NB4 (cell line): ENCODE measurements at regions not wholly inside any gene's neighbourhood (a gene's known extent, or its start where the extent isn't known, plus 50 kb on each side); places are given as distances from the start of the nearest gene placed in this dataset.
A peak's percentile ranks its signal among the peaks of the same experiment; 100 is the strongest.
"Not testable (repeated sequence)": the region's sequence is repeated elsewhere in the genome, so short reads cannot be mapped to it uniquely, and the experiment has no call there.

Experiments used
- DNase-seq: peaks from one replicate; pipeline ENCODE4 v3.0.0; 2010; ENCODE audit warnings: low read depth
- H3K4me3 ChIP-seq: one replicate; pipeline ENCODE4 v1.5.1; 2011; ENCODE audit warnings: mild to moderate bottlenecking, low read depth, low read length, moderate library complexity
- MYC ChIP-seq: IDR thresholded peaks from 2 replicates; pipeline ENCODE4 v1.6.1; 2011; ENCODE audit warnings: low read depth, low read length
- POLR2A ChIP-seq: IDR thresholded peaks from 2 replicates; pipeline ENCODE4 v1.6.1; 2011; ENCODE audit warnings: mild to moderate bottlenecking; ENCODE audit not compliant: insufficient read length; ENCODE audit errors: extremely low read depth
- TF ChIP-seq, protein P1 (sequence below): IDR thresholded peaks from one replicate; pipeline ENCODE4 v1.5.1; 2012; ENCODE audit warnings: low read depth, low read length
- TF ChIP-seq, protein P2 (sequence below): IDR thresholded peaks from 2 replicates; pipeline ENCODE4 v1.6.1; 2011; ENCODE audit warnings: low read depth, low read length

DNA sequence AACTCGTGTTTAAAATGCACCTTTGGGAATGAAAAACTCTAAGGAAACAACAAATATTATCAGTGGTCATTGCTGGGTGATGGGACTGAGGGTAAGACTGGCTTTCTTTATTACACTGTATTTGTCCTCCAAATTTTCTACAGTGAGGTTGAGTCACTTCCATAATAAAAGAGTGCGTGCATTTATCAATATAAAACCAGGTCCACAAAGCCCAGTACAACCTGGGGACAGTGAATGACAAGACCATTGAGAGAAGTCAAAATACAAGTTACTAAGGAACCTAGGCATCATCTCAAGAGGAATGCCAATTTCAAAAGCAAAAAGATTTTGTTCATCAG, 76.4 kb downstream of the MAGED4 start:
- H3K4me3 ChIP-seq, result peak overlapping the region; percentile 36
- no peak for TF ChIP-seq MYC
- TF ChIP-seq, protein P1, sequence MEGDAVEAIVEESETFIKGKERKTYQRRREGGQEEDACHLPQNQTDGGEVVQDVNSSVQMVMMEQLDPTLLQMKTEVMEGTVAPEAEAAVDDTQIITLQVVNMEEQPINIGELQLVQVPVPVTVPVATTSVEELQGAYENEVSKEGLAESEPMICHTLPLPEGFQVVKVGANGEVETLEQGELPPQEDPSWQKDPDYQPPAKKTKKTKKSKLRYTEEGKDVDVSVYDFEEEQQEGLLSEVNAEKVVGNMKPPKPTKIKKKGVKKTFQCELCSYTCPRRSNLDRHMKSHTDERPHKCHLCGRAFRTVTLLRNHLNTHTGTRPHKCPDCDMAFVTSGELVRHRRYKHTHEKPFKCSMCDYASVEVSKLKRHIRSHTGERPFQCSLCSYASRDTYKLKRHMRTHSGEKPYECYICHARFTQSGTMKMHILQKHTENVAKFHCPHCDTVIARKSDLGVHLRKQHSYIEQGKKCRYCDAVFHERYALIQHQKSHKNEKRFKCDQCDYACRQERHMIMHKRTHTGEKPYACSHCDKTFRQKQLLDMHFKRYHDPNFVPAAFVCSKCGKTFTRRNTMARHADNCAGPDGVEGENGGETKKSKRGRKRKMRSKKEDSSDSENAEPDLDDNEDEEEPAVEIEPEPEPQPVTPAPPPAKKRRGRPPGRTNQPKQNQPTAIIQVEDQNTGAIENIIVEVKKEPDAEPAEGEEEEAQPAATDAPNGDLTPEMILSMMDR, result no peak
- no peak for TF ChIP-seq POLR2A
- TF ChIP-seq, protein P2, sequence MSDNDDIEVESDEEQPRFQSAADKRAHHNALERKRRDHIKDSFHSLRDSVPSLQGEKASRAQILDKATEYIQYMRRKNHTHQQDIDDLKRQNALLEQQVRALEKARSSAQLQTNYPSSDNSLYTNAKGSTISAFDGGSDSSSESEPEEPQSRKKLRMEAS, result no peak
- no peak for DNase-seq

DNA sequence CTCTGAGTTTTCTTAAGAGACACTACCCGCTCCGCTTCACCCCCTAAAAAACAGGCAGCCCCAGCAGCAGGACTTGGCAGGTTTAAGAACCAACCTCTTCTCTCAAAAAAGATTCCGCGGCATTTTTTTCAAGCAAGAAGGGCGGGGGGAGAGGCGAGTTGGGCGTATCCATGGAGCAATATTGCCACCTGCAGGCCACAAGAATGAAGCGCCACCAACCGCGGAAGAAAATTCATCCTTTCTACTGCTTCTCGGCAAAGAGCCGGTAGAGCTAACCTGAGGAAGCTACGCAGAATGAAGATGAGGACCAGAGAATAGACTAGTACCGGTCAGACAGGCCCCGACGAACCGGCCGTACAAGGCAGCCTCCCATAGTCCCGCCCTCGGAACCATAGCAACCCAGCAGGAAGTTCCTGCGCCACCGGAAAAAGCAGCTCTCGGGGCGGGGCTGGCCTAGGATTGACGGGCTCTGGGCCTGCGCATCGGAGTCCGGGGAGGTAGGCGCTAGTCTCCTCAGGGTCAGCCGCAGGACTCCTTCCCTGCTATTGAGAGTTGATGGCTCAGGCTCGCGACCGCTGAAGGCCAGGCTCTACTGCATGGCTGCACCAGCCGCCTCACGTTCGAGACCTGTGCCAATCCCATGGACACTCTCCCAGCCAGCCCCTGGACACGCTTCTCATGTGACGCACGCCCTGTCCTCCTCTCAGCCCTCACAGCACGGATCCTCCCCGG, 76.9 kb downstream of the MAGED4 start:
- DNase-seq, result peak; percentile 84
- TF ChIP-seq MYC, result no peak
- TF ChIP-seq, protein P2, result no peak
- TF ChIP-seq, protein P1, result peak; percentile 58
- TF ChIP-seq POLR2A, result no peak
- peak overlapping the region; percentile 73 for H3K4me3 ChIP-seq

DNA sequence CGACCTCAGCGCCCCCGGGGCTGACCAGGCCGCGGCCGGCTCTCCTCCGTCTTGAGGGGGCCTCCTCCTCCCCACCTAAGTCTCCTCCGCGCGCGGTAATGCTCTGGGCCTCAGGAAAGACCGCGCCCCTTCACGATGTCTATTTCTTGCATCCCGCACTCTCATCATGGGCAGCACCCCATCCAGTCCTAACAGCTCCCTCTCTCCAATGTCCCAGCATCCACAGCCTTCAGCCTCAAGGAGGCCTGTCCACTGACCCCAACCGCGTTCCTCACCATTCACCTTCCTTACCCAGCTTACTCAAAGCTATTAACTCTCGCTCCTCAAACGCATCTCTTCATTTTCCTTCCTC, 77.5 kb downstream of the MAGED4 start:
- H3K4me3 ChIP-seq, result peak overlapping the region; percentile 73
- DNase-seq, result no peak
- TF ChIP-seq POLR2A (no peak), MYC (no peak)
- TF ChIP-seq, protein P1, result no peak
- TF ChIP-seq, protein P2, result no peak

DNA sequence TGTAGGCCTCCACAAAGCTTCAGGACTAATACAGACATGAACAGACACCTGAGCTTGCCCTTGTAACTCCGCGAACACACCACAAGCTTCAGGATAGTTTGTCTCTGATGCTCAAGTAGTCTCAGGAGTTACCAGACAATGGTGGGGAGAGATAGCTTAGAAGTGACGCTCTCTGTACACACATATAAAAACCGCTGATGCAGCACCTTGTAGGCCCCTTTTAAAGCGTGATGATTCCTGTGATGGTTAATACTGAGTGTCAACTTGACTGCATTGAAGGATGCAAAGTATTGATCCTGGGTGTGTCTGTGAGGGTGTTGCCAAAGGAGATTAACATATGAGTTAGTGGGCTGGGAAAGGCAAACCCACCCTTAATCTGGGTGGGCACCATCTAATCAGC, 78.7 kb downstream of the MAGED4 start:
- TF ChIP-seq MYC (no peak), POLR2A (no peak)
- TF ChIP-seq, protein P2, result no peak
- no peak for DNase-seq
- no peak overlapping the region for H3K4me3 ChIP-seq

DNA sequence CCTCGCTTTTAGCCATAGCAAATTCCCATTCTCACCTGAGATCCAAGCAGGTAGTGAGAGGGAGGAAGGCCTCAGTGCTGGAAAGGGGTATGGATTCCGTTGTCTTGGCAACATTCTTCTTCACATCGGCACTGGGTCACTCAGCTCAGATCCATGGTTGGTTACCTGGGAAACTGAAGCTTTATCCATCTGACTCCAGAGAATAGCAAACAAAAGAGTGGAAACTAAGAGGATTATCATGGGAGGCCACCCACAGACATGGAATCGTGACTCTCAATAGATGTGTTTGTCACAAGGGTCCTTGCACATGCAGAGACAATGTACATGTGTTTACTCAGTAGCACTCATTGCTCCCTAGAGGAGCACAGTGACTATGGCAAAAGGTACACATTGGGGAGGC, 81.0 kb downstream of the MAGED4 start:
- no peak for DNase-seq
- no peak for TF ChIP-seq MYC
- TF ChIP-seq, protein P1, result no peak
- no peak for TF ChIP-seq POLR2A
- TF ChIP-seq, protein P2, result no peak
- H3K4me3 ChIP-seq, result no peak overlapping the region

DNA sequence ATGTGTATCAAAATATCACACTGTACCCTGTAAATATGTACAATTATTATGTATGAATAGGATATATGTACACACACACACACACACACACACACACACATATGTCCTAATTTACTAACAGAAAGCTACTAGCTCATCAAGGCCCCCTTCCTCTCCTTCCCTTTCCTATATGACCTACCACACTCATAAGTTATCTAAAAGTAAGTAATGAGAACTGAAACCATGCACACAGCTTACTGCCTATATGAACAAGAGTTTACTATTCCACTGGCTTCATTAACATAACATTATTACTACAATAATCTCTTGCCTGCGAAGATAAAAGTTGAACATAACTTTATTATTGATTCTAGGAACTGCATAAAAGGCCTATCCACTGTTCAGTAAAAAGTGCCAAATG, 83.8 kb downstream of the MAGED4 start:
- DNase-seq, H3K4me3 ChIP-seq: not testable (repeated sequence)
